Trophoblast cell (in vitro differentiated cells and primary cell): ENCODE measurements at regions not wholly inside any gene's neighbourhood (a gene's known extent, or its start where the extent isn't known, plus 50 kb on each side); places are given as distances from the start of the nearest gene placed in this dataset.

Experiments
- DNase-seq, 2 donors: peaks; one replicate each; pipeline ENCODE4 v3.0.0-alpha.2; 2016
- H2AFZ ChIP-seq: 2 replicates; pipeline ENCODE4 v1.6.1; 2013; ENCODE audit warnings: low read length, moderate library complexity, mild to moderate bottlenecking; ENCODE audit not compliant: insufficient read depth, poor library complexity
- H2AK5ac ChIP-seq: 2 replicates; pipeline ENCODE4 v1.6.1; 2013; ENCODE audit warnings: mild to moderate bottlenecking, low read length
- H2BK120ac ChIP-seq: 2 replicates; pipeline ENCODE4 v1.6.1; 2013; ENCODE audit warnings: low read length, mild to moderate bottlenecking, moderate library complexity; ENCODE audit not compliant: insufficient read depth, poor library complexity
- H2BK12ac ChIP-seq: 2 replicates; pipeline ENCODE4 v1.6.1; 2013; ENCODE audit warnings: mild to moderate bottlenecking, low read length, moderate library complexity
- H2BK5ac ChIP-seq: 2 replicates; pipeline ENCODE4 v1.6.1; 2013; ENCODE audit warnings: low read length, low read depth, moderate library complexity, mild to moderate bottlenecking; ENCODE audit not compliant: poor library complexity
- H3K14ac ChIP-seq: 2 replicates; pipeline ENCODE4 v1.6.1; 2013; ENCODE audit warnings: mild to moderate bottlenecking, low read length
- H3K18ac ChIP-seq: 2 replicates; pipeline ENCODE4 v1.6.1; 2013; ENCODE audit warnings: mild to moderate bottlenecking, low read length
- H3K23ac ChIP-seq: 2 replicates; pipeline ENCODE4 v1.6.1; 2013; ENCODE audit warnings: low read length
- H3K27ac ChIP-seq: 2 replicates; pipeline ENCODE4 v1.5.1; 2013; ENCODE audit warnings: low read depth, mild to moderate bottlenecking, inconsistent platforms, low read length, moderate library complexity
- H3K27me3 ChIP-seq: 2 replicates; pipeline ENCODE4 v1.6.1; 2013; ENCODE audit warnings: inconsistent platforms, mild to moderate bottlenecking, low read length, moderate library complexity; ENCODE audit not compliant: insufficient read depth
- H3K36me3 ChIP-seq, 2 experiments: 1 replicate in 1 of 2; 2 replicates in 1 of 2; pipeline ENCODE4 v1.6.1; 2013; ENCODE audit warnings: low read length in 2 of 2, mild to moderate bottlenecking in 2 of 2, moderate library complexity in 1 of 2; ENCODE audit not compliant: insufficient read depth in 2 of 2, control insufficient read depth in 1 of 2
- H3K4ac ChIP-seq: 2 replicates; pipeline ENCODE4 v1.6.1; 2013; ENCODE audit warnings: low read depth, mild to moderate bottlenecking, low read length, moderate library complexity
- H3K4me1 ChIP-seq, 2 experiments: 1 replicate in 1 of 2; 2 replicates in 1 of 2; pipeline ENCODE4 v1.6.1; 2013; ENCODE audit warnings: low read length in 2 of 2, mild to moderate bottlenecking in 2 of 2, moderate library complexity in 1 of 2; ENCODE audit not compliant: insufficient read depth in 2 of 2, control insufficient read depth in 1 of 2
- H3K4me2 ChIP-seq: 2 replicates; pipeline ENCODE4 v1.6.1; 2013; ENCODE audit warnings: inconsistent platforms, mild to moderate bottlenecking, low read length, moderate library complexity
- H3K4me3 ChIP-seq: 2 replicates; pipeline ENCODE4 v1.5.1; 2013; ENCODE audit warnings: mild to moderate bottlenecking, low read depth, low read length, inconsistent platforms
- H3K79me1 ChIP-seq: one replicate; pipeline ENCODE4 v1.6.1; 2013; ENCODE audit warnings: low read length
- H3K79me2 ChIP-seq: 2 replicates; pipeline ENCODE4 v1.6.1; 2013; ENCODE audit warnings: low read length, mild to moderate bottlenecking; ENCODE audit not compliant: control insufficient read depth, insufficient read depth, poor library complexity
- H3K9ac ChIP-seq: 2 replicates; pipeline ENCODE4 v1.6.1; 2013; ENCODE audit warnings: mild to moderate bottlenecking, low read length
- H3K9me3 ChIP-seq: 2 replicates; pipeline ENCODE4 v1.6.1; 2013; ENCODE audit warnings: low read depth, mild to moderate bottlenecking, control low read depth, inconsistent platforms, low read length; ENCODE audit not compliant: insufficient read depth
- H4K12ac ChIP-seq: 2 replicates; pipeline ENCODE4 v1.6.1; 2013; ENCODE audit warnings: low read depth, mild to moderate bottlenecking, low read length, moderate library complexity
- H4K8ac ChIP-seq: 2 replicates; pipeline ENCODE4 v1.6.1; 2013; ENCODE audit warnings: low read depth, mild to moderate bottlenecking, low read length, moderate library complexity
- H4K91ac ChIP-seq: one replicate; pipeline ENCODE4 v1.6.1; 2013; ENCODE audit warnings: low read depth, mild to moderate bottlenecking, low read length, moderate library complexity
- WGBS: extraction: QIAGEN DNeasy Blood & Tissue Kit; methylation state at CpG from one replicate; pipeline ENCODE4 v1.1.7; 2013; ENCODE audit warnings: missing lambda C conversion rate; ENCODE audit not compliant: insufficient read length, insufficient coverage; ENCODE audit errors: extremely low coverage; 5-methylcytosine and 5-hydroxymethylcytosine counted together

DNA sequence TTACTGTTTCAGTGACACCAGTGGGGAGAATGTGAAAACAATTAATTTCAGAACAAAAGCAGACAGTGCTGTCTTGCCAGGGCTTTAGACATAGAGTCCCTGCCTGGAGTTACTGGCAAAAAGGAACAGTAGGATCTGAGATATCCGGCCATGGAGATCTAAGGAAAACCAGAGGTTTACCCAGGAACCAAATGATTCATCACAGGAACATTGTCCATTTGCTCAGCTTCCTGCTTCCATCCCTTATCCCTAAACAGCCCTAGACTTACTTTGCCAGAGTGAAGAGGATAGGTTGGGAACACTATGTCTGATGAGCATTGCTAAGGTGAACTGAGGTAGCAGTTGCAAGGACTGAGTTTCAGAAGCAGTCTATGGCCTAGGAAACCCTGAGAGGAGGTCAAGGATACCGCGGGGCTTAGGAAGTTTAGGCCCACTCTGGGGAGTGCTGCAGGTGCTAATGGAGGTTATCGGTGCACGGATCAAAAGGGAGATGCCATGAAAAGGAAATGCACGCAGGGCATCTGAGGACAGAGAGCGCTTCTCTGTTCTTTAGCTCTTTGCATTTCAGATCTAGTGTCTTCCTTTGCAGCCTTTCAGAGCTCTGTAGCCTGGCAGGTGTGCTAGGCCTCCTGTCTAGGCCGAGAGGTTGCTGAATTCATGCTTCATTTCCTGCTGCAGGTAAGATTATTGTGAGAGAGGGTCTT is 223.9 kb downstream of the CDCA7 start:
- no peak overlapping the region for H4K91ac ChIP-seq
- no peak overlapping the region for H3K23ac ChIP-seq
- H3K4me1 ChIP-seq = no peaks in the 10 kb centered on the region
- H3K18ac ChIP-seq = no peak overlapping the region
- no CpG with 5 or more reads among the region's 8 CpGs for WGBS
- peaks cover 2% of the 10 kb centered on the region for H3K9me3 ChIP-seq
- H3K14ac ChIP-seq = no peak overlapping the region
- H2BK5ac ChIP-seq = no peak overlapping the region
- no peak overlapping the region for H3K4me2 ChIP-seq
- DNase-seq = no peak
- H2AK5ac ChIP-seq = no peak overlapping the region
- H3K36me3 ChIP-seq = no peaks in the 10 kb centered on the region
- no peak overlapping the region for H4K12ac ChIP-seq
- H3K9ac ChIP-seq = no peak overlapping the region
- H3K4me3 ChIP-seq = no peak overlapping the region
- no peak overlapping the region for H2BK12ac ChIP-seq
- no peak overlapping the region for H3K4ac ChIP-seq
- H2AFZ ChIP-seq = no peak overlapping the region
- no peak overlapping the region for H3K27ac ChIP-seq
- H3K79me2 ChIP-seq = no peaks in the 10 kb centered on the region
- no peak overlapping the region for H2BK120ac ChIP-seq
- no peaks in the 10 kb centered on the region for H3K27me3 ChIP-seq
- H3K79me1 ChIP-seq = no peaks in the 10 kb centered on the region
- H4K8ac ChIP-seq = no peak overlapping the region

DNA sequence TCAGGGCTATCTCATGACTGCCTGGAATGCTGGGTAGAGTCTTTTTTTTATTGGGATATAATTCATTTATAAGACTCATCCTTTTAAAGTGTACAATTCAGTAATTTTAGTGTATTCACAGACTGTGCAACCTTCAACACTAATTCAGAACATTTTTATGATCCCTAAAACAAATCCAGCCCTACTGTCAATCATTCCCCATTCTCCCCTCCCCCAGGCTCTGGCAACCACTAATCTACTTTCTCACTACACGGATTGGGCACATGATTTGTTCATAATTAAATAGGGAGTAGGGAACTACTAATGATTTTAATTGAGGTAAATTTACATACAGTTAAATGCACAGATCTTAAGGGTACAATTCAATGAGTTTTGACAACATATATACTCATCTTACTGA is 225.7 kb downstream of the CDCA7 start:
- no peak overlapping the region for H2BK120ac ChIP-seq
- H3K23ac ChIP-seq = no peak overlapping the region
- no peak overlapping the region for H2BK5ac ChIP-seq
- H3K14ac ChIP-seq = no peak overlapping the region
- no peak overlapping the region for H3K18ac ChIP-seq
- H3K4me3 ChIP-seq = no peak overlapping the region
- H3K4ac ChIP-seq = no peak overlapping the region
- no peak overlapping the region for H2AK5ac ChIP-seq
- no peak overlapping the region for H4K91ac ChIP-seq
- no peaks in the 10 kb centered on the region for H3K36me3 ChIP-seq
- H3K27me3 ChIP-seq = no peaks in the 10 kb centered on the region
- no peak overlapping the region for H2AFZ ChIP-seq
- no peak overlapping the region for H3K27ac ChIP-seq
- no peak overlapping the region for H3K9ac ChIP-seq
- no peaks in the 10 kb centered on the region for H3K79me2 ChIP-seq
- WGBS = no CpG with 5 or more reads among the region's 1 CpG
- H3K4me2 ChIP-seq = no peak overlapping the region
- peaks cover 2% of the 10 kb centered on the region for H3K9me3 ChIP-seq
- no peaks in the 10 kb centered on the region for H3K4me1 ChIP-seq
- H3K79me1 ChIP-seq = no peaks in the 10 kb centered on the region
- H4K8ac ChIP-seq = no peak overlapping the region
- no peak overlapping the region for H2BK12ac ChIP-seq
- H4K12ac ChIP-seq = no peak overlapping the region
- no peak for DNase-seq

DNA sequence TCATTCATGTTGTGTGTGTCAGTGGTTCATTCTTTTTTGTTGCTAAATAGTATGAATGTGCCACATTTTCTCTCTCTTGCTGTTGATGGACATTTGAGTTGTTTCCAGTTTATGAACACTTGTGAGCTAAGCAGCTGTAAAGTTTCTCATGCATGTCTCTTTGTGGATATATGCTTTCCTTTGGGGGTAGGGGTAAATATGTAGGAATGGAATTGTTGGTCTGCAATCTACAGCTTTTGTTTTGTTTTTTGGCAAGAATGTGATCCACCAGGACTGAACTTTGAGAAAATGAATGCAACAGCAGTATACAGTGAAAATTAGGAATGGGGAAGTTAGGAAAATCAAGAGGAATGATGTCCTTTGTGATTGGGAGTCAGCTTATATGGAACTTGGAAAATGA is 226.3 kb downstream of the CDCA7 start:
- Histone ChIP-seq H2BK120ac (no peak overlapping the region), H3K4ac (no peak overlapping the region), H4K8ac (no peak overlapping the region), H3K79me2 (no peaks in the 10 kb centered on the region), H3K27ac (no peak overlapping the region), H2AK5ac (no peak overlapping the region), H3K4me3 (no peak overlapping the region), H3K9me3 (peaks cover 2% of the 10 kb centered on the region), H2BK5ac (no peak overlapping the region), H3K4me1 (no peaks in the 10 kb centered on the region), H3K79me1 (no peaks in the 10 kb centered on the region), H4K12ac (no peak overlapping the region), H3K9ac (no peak overlapping the region), H3K27me3 (no peaks in the 10 kb centered on the region), H3K36me3 (no peaks in the 10 kb centered on the region), H4K91ac (no peak overlapping the region), H2BK12ac (no peak overlapping the region), H3K4me2 (no peak overlapping the region), H3K14ac (no peak overlapping the region), H2AFZ (no peak overlapping the region), H3K23ac (no peak overlapping the region), H3K18ac (no peak overlapping the region)
- no peak for DNase-seq

DNA sequence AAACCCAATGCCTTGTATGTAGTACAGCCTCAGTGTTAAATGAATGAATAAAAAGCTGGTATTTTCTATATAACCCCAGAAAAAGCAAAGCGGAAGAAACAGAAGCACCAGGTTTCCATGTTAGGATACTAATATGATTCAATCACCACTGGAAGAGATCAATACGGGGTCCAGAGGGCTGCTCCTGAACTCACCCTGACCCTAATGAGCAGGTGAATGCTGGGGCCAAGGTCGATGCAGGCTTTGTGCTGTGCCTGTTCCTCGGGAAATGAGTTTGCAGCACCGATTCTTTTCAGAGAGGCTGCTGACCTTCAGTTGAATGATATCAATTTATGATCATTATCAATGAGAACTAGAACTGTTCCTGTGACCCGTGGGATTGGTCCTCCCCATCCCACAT is 228.5 kb downstream of the CDCA7 start:
- Histone ChIP-seq H3K18ac (no peak overlapping the region), H4K8ac (no peak overlapping the region), H2BK120ac (no peak overlapping the region), H3K4me2 (no peak overlapping the region), H3K27ac (no peak overlapping the region), H4K91ac (no peak overlapping the region), H3K4ac (no peak overlapping the region), H3K27me3 (no peaks in the 10 kb centered on the region), H3K4me3 (no peak overlapping the region), H2BK5ac (no peak overlapping the region), H3K79me1 (no peaks in the 10 kb centered on the region), H3K4me1 (no peaks in the 10 kb centered on the region), H2AK5ac (no peak overlapping the region), H3K9ac (no peak overlapping the region), H3K9me3 (no peaks in the 10 kb centered on the region), H3K14ac (no peak overlapping the region), H4K12ac (no peak overlapping the region), H2AFZ (no peak overlapping the region), H3K36me3 (no peaks in the 10 kb centered on the region), H2BK12ac (no peak overlapping the region), H3K23ac (no peak overlapping the region), H3K79me2 (no peaks in the 10 kb centered on the region)
- DNase-seq = no peak
- no CpG with 5 or more reads among the region's 6 CpGs for WGBS
